SIG-M5 treated with dmso at 0.1 percent for 504 hours (cell line): ENCODE measurements at regions not wholly inside any gene's neighbourhood (a gene's known extent, or its start where the extent isn't known, plus 50 kb on each side); places are given as distances from the start of the nearest gene placed in this dataset.

Experiments
- DNase-seq: peaks from one replicate; lab custom pipeline; 2025; ENCODE audit not compliant: unreplicated experiment; lab: John Stamatoyannopoulos, UW

GRCh38 chr4:123092586-123092985 lies 170.2 kb upstream of the NUDT6 start:
- no peak for DNase-seq

- DNase-seq, result no peak
Measured at GRCh38 chr4:123093236-123093635, 170.8 kb upstream of the NUDT6 start.

GRCh38 chr4:123096038-123096437 lies 173.6 kb upstream of the NUDT6 start:
- DNase-seq, result peak; percentile 77

- peak; percentile 65 for DNase-seq
Measured at GRCh38 chr4:123102897-123103471, 180.6 kb upstream of the NUDT6 start.

- DNase-seq, result no peak
Measured at GRCh38 chr4:123104310-123105025, 182.1 kb upstream of the NUDT6 start.

GRCh38 chr4:123105026-123105420 lies 182.6 kb upstream of the NUDT6 start:
- DNase-seq, result no peak

GRCh38 chr4:123106747-123107146 lies 184.3 kb upstream of the NUDT6 start:
- DNase-seq, result no peak

- no peak for DNase-seq
Measured at GRCh38 chr4:123107444-123108252, 185.3 kb upstream of the NUDT6 start.

GRCh38 chr4:123109139-123109538 lies 186.7 kb upstream of the NUDT6 start:
- DNase-seq, result no peak

GRCh38 chr4:123110147-123110546 lies 187.8 kb upstream of the NUDT6 start:
- no peak for DNase-seq

- DNase-seq, result no peak
Measured at GRCh38 chr4:123110685-123111084, 188.3 kb upstream of the NUDT6 start.

GRCh38 chr4:123113155-123113554 lies 190.8 kb upstream of the NUDT6 start:
- no peak for DNase-seq

- DNase-seq, result no peak
Measured at GRCh38 chr4:123114084-123114914, 191.9 kb upstream of the NUDT6 start.

GRCh38 chr4:123114915-123115756 lies 192.7 kb upstream of the NUDT6 start:
- DNase-seq, result no peak

- no peak for DNase-seq
Measured at GRCh38 chr4:123116412-123116811, 194.0 kb upstream of the NUDT6 start.

- no peak for DNase-seq
Measured at GRCh38 chr4:123120473-123120872, 198.1 kb upstream of the NUDT6 start.

GRCh38 chr4:123121241-123121907 lies 199.0 kb upstream of the NUDT6 start:
- peak; percentile 6 for DNase-seq

GRCh38 chr4:123125477-123125876 lies 203.1 kb upstream of the NUDT6 start:
- no peak for DNase-seq

GRCh38 chr4:123127218-123127617 lies 204.8 kb upstream of the NUDT6 start:
- no peak for DNase-seq

- no peak for DNase-seq
Measured at GRCh38 chr4:123127875-123128274, 205.5 kb upstream of the NUDT6 start.
